Progenitor cell of endocrine pancreas (in vitro differentiated cells): ENCODE measurements at regions not wholly inside any gene's neighbourhood (a gene's known extent, or its start where the extent isn't known, plus 50 kb on each side); places are given as distances from the start of the nearest gene placed in this dataset.

Source experiments
- DNase-seq: peaks from one replicate; pipeline ENCODE4 v3.0.0; 2021; ENCODE audit warnings: low spot score; ENCODE audit not compliant: unreplicated experiment
- H3K27ac Mint-ChIP-seq: 2 replicates; pipeline ENCODE4 v1.8.0; 2021; ENCODE audit warnings: mild to moderate bottlenecking, moderate library complexity, mixed read lengths
- H3K27me3 Mint-ChIP-seq: 2 replicates; pipeline ENCODE4 v1.8.0; 2021; ENCODE audit warnings: mixed read lengths
- H3K36me3 Mint-ChIP-seq: 2 replicates; pipeline ENCODE4 v1.8.0; 2022; ENCODE audit warnings: mixed read lengths; ENCODE audit not compliant: insufficient read depth
- H3K4me1 Mint-ChIP-seq: 2 replicates; pipeline ENCODE4 v1.8.0; 2021; ENCODE audit warnings: low read depth, mixed read lengths
- H3K4me3 Mint-ChIP-seq: 2 replicates; pipeline ENCODE4 v1.8.0; 2021; ENCODE audit warnings: low read depth, mild to moderate bottlenecking, moderate library complexity, mixed read lengths
- H3K9me3 Mint-ChIP-seq: 2 replicates; pipeline ENCODE4 v1.8.0; 2021; ENCODE audit warnings: low read depth, mixed read lengths
- TF ChIP-seq, protein P1 (sequence below): fragments of 200-600 bp; sonication (generic); IDR thresholded peaks from one replicate; pipeline ENCODE4 v1.5.0; 2021; ENCODE audit warnings: antibody characterized with exemption, mild to moderate bottlenecking; ENCODE audit not compliant: unreplicated experiment

DNA sequence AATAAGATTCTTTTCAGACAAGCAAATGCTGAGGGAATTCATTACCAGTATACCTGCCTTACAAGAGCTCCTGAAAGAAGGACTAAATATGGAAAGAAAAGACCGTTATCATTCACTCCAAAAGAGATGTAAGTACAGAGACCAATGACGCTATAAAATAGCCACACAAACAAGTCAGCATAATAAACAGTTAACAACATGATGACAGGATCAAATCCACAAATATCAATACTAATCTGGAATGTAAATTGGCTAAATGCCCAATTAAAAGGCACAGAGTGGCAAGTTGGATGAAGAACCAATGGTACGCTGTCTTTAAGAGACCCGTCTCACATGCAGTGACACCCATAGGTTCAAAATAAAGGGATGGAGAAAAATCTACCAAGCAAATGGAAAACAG is 349.6 kb upstream of the MPDZ start:
- Mint-ChIP-seq H3K4me3 (no peak overlapping the region), H3K4me1 (peaks cover 3% of the 10 kb centered on the region), H3K27ac (no peak overlapping the region), H3K9me3 (peaks cover 4% of the 10 kb centered on the region), H3K27me3 (no peaks in the 10 kb centered on the region), H3K36me3 (no peaks in the 10 kb centered on the region)
- no peak for DNase-seq
- TF ChIP-seq, protein P1, sequence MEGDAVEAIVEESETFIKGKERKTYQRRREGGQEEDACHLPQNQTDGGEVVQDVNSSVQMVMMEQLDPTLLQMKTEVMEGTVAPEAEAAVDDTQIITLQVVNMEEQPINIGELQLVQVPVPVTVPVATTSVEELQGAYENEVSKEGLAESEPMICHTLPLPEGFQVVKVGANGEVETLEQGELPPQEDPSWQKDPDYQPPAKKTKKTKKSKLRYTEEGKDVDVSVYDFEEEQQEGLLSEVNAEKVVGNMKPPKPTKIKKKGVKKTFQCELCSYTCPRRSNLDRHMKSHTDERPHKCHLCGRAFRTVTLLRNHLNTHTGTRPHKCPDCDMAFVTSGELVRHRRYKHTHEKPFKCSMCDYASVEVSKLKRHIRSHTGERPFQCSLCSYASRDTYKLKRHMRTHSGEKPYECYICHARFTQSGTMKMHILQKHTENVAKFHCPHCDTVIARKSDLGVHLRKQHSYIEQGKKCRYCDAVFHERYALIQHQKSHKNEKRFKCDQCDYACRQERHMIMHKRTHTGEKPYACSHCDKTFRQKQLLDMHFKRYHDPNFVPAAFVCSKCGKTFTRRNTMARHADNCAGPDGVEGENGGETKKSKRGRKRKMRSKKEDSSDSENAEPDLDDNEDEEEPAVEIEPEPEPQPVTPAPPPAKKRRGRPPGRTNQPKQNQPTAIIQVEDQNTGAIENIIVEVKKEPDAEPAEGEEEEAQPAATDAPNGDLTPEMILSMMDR = no peak

DNA sequence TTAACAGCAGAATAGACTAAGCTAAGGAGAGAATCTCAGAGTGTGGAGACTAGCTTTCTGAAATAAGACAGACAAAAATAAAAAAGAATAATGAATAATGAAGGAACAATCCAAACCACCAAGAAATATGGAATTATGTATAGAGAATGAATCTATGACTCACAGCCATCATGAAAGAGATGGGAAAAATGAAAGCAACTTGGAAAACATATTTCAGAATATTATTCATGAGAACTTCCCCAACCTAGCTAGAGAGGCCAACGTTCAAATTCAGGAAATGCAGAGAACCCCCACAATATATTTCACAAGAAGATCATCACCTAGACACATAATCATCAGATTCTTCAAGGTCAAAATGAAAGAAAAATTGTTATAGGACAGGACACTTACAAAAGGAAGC is 349.0 kb upstream of the MPDZ start:
- Mint-ChIP-seq H3K4me1 (no peaks in the 10 kb centered on the region), H3K9me3 (peaks cover 4% of the 10 kb centered on the region), H3K27ac (no peak overlapping the region), H3K36me3 (no peaks in the 10 kb centered on the region), H3K4me3 (no peak overlapping the region), H3K27me3 (no peaks in the 10 kb centered on the region)
- TF ChIP-seq, protein P1 = no peak
- no peak for DNase-seq

DNA sequence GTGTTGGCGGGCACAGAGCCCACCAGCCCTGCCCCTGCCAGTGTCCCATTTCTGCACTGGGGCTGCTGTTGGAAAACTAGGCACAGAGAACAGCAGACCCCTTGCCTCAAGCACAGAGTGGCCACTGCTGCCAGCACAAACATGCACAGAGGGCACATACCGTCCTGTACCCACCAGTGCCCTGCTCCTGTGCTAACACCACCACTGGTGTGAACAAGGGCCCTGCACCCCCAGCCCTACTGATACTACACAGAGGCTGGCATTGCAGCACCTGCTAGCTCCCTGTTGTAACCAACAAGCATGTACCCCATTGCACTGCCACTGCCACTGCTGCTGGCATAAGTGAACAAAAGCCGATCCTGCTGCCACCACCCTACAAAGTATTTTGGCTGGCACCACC is 348.0 kb upstream of the MPDZ start:
- Mint-ChIP-seq H3K4me3 (no peak overlapping the region), H3K36me3 (no peaks in the 10 kb centered on the region), H3K27me3 (no peaks in the 10 kb centered on the region), H3K27ac (no peak overlapping the region), H3K4me1 (no peaks in the 10 kb centered on the region), H3K9me3 (peaks cover 4% of the 10 kb centered on the region)
- DNase-seq = no peak
- TF ChIP-seq, protein P1 = no peak

DNA sequence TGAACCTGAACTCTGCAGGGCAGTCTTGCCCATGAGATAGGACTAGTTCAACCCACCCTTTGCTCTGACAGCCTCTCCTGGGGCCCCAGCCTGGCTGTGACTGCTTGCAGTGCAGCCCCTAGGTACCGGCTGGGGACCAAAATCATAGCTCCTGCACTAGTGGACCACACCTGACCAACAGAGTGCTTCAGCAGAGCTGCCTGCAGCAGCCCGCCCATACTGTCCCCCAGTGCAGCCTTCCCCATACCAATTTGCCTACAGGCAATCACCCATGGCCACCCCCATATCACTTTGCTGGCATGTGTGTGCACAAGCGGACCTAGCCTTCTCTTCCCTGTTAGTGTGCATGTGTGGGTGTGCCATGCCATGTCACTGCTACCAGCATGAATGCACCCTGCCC is 347.6 kb upstream of the MPDZ start:
- no peak overlapping the region for H3K27ac Mint-ChIP-seq
- no peak for DNase-seq
- H3K36me3 Mint-ChIP-seq = no peaks in the 10 kb centered on the region
- no peaks in the 10 kb centered on the region for H3K4me1 Mint-ChIP-seq
- peaks cover 4% of the 10 kb centered on the region for H3K9me3 Mint-ChIP-seq
- H3K4me3 Mint-ChIP-seq = no peak overlapping the region
- TF ChIP-seq, protein P1 = no peak
- no peaks in the 10 kb centered on the region for H3K27me3 Mint-ChIP-seq

DNA sequence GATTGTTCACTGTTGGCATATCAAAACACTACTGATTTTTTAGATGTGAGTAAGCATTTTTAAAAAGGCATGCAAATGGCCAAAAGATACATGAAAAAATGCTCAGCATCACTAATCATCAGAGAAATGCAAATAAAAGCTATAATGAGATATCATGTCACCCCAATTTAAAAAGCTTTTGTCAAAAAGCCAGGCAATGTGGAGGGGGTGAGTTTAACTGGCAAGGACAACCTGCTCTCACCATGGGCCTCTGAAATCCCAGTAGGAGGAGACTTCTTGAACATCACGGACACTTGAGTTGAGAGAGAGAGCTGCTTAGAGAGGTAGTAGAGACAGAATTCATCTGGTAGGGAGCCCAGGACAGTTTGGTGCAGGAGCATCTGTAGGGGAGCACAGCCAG is 347.1 kb upstream of the MPDZ start:
- TF ChIP-seq, protein P1 = no peak
- Mint-ChIP-seq H3K27ac (no peak overlapping the region), H3K4me3 (no peak overlapping the region), H3K36me3 (no peaks in the 10 kb centered on the region), H3K4me1 (no peaks in the 10 kb centered on the region), H3K27me3 (no peaks in the 10 kb centered on the region), H3K9me3 (peaks cover 4% of the 10 kb centered on the region)
- DNase-seq = no peak
